K562 (cell line): ENCODE measurements at regions not wholly inside any gene's neighbourhood (a gene's known extent, or its start where the extent isn't known, plus 50 kb on each side); places are given as distances from the start of the nearest gene placed in this dataset.

Source experiments
- ATAC-seq: fragments of 200-7000 bp; cut with Tn5 transposase; 3 replicates; pipeline ENCODE4 v1.9.1; 2020; ENCODE audit warnings: moderate library complexity
- BruUV-seq: library from RNA; stranded (reverse); fragments of 400-500 nt; replicated peaks from 2 replicates; lab custom pipeline; 2021; lab: Mats Ljungman, UMichigan
- CTCF ChIA-PET: fragments of 300-600 bp; formaldehyde crosslinking; extraction: SDS; loops from one replicate; lab custom pipeline; 2021; ENCODE audit warnings: low intra/inter-chr PET ratio; lab: Yijun Ruan, JAX
- POLR2A ChIA-PET: fragments of 300-600, 350-650 bp; sonication (Branson Sonifier 250); formaldehyde crosslinking; extraction: SDS; loops from one replicate; lab custom pipeline; 2021; ENCODE audit warnings: antibody characterized with exemption, inconsistent platforms; lab: Yijun Ruan, JAX
- DNase-seq, 4 experiments: peaks; one replicate each; pipeline versions ENCODE4 v3.0.0 to v3.0.0-alpha.2; 2011 to 2018; ENCODE audit warnings: low spot score in 3 of 4, mixed read lengths in 3 of 4; ENCODE audit errors: extremely low read depth in 1 of 4
- FAIRE-seq: peaks from 2 replicates; lab custom pipeline; 2011; peaks lifted over from hg19 to GRCh38; lab: Jason Lieb, UNC
- H2AFZ ChIP-seq: 2 replicates; pipeline ENCODE4 v1.6.0; 2011; ENCODE audit warnings: low read depth, low read length, control low read depth, inconsistent platforms
- H3K27ac ChIP-seq: fragments of 200-600 bp; 3 replicates; pipeline ENCODE4 v1.8.0; 2011; ENCODE audit warnings: low read depth, mild to moderate bottlenecking, control low read depth, inconsistent platforms, low read length, moderate library complexity, mixed read lengths; ENCODE audit errors: extremely low read depth
- H3K27me3 ChIP-seq, 2 experiments: fragments of 300-600 bp in 1 of 2; 2 replicates in 1 of 2; 3 replicates in 1 of 2; pipeline versions ENCODE4 v1.6.0 to v1.8.0; 2011; ENCODE audit warnings: inconsistent platforms in 2 of 2, low read length in 2 of 2, mild to moderate bottlenecking in 1 of 2, mixed read lengths in 1 of 2, moderate library complexity in 1 of 2; ENCODE audit not compliant: control insufficient read depth in 2 of 2, insufficient read depth in 2 of 2
- H3K36me3 ChIP-seq: fragments of 300-600 bp; 3 replicates; pipeline ENCODE4 v1.8.0; 2011; ENCODE audit warnings: mild to moderate bottlenecking, low read length, inconsistent platforms; ENCODE audit not compliant: control insufficient read depth, insufficient read depth
- H3K4me1 ChIP-seq, 2 experiments: fragments of 200-600 bp in 1 of 2; replicated peaks in 1 of 2; 2 replicates in 1 of 2; 3 replicates in 1 of 2; pipeline versions ENCODE4 v1.5.1 to v1.8.0; 2011; ENCODE audit warnings: inconsistent platforms in 2 of 2, low read length in 2 of 2, mild to moderate bottlenecking in 1 of 2, mixed read lengths in 1 of 2, moderate library complexity in 1 of 2; ENCODE audit not compliant: control insufficient read depth in 2 of 2, insufficient read depth in 2 of 2
- H3K4me2 ChIP-seq: 2 replicates; pipeline ENCODE4 v1.6.1; 2011; ENCODE audit warnings: low read length, control low read depth, inconsistent platforms, mixed read lengths; ENCODE audit not compliant: insufficient read depth
- H3K4me3 ChIP-seq: fragments of 200-600 bp; sonication (generic), shearing (Covaris generic); 2 replicates; pipeline ENCODE4 v1.5.1; 2016; ENCODE audit warnings: control low read depth, inconsistent platforms
- H3K79me2 ChIP-seq: fragments of 200-600 bp; 3 replicates; pipeline ENCODE4 v1.8.0; 2011; ENCODE audit warnings: low read length, inconsistent platforms; ENCODE audit not compliant: control insufficient read depth, insufficient read depth
- H3K9ac ChIP-seq, 2 experiments: 2 replicates each; pipeline versions ENCODE4 v1.6.0 to v1.6.1; 2011; ENCODE audit warnings: low read depth in 2 of 2, low read length in 2 of 2, control low read depth in 1 of 2, inconsistent platforms in 1 of 2, mild to moderate bottlenecking in 1 of 2, mixed read lengths in 1 of 2; ENCODE audit not compliant: insufficient read depth in 1 of 2
- H3K9me1 ChIP-seq: one replicate; pipeline ENCODE4 v1.6.0; 2011; ENCODE audit warnings: inconsistent platforms, mild to moderate bottlenecking, low read length, moderate library complexity; ENCODE audit not compliant: control insufficient read depth, insufficient read depth
- H3K9me3 ChIP-seq: replicated peaks from 2 replicates; pipeline ENCODE4 v1.5.1; 2011; ENCODE audit warnings: low read depth, low read length, inconsistent platforms; ENCODE audit not compliant: control insufficient read depth, insufficient read depth
- H4K20me1 ChIP-seq: replicated peaks from 2 replicates; pipeline ENCODE4 v1.6.1; 2011; ENCODE audit warnings: low read length, inconsistent platforms, mixed read lengths; ENCODE audit not compliant: control insufficient read depth, insufficient read depth
- ATF6 ChIP-seq: sonication (generic); formaldehyde crosslinking; IDR thresholded peaks from 2 replicates; pipeline ENCODE4 v1.4.0; 2020; ENCODE audit warnings: mild to moderate bottlenecking, missing genetic modification reagents
- ELF1 ChIP-seq: fragments of 200-800 bp; sonication (Bioruptor generic); IDR thresholded peaks from 2 replicates; pipeline ENCODE4 v1.6.1; 2016; ENCODE audit warnings: missing genetic modification characterization, missing compliant biosample characterization
- ESRRA ChIP-seq: fragments of 450-650 bp; IDR thresholded peaks from 2 replicates; pipeline ENCODE4 v1.6.1; 2014; ENCODE audit warnings: low read depth, mild to moderate bottlenecking, moderate library complexity, borderline replicate concordance
- FUS ChIP-seq: fragments of 200-400 bp; formaldehyde crosslinking; optimal IDR thresholded peaks from 2 replicates; pipeline ENCODE3; 2017; ENCODE audit warnings: low read depth, low read length
- HDAC3 ChIP-seq: fragments of 450-650 bp; IDR thresholded peaks from 2 replicates; pipeline ENCODE4 v1.6.1; 2018; ENCODE audit warnings: borderline replicate concordance, mild to moderate bottlenecking, moderate library complexity; ENCODE audit not compliant: partially characterized antibody
- NR2C1 ChIP-seq, 2 experiments: fragments of 450-650 bp; IDR thresholded peaks; 2 replicates each; pipeline ENCODE4 v1.6.1; 2017; ENCODE audit warnings: mild to moderate bottlenecking in 2 of 2, antibody characterized with exemption in 1 of 2, inconsistent platforms in 1 of 2, missing compliant biosample characterization in 1 of 2, missing genetic modification characterization in 1 of 2
- NR3C1 ChIP-seq: sonication (generic); formaldehyde crosslinking; IDR thresholded peaks from 2 replicates; pipeline ENCODE4 v1.8.1; 2022; ENCODE audit warnings: missing genetic modification reagents
- POLR3A ChIP-seq: IDR thresholded peaks from 2 replicates; pipeline ENCODE4 v1.6.1; 2011; ENCODE audit warnings: borderline replicate concordance, mild to moderate bottlenecking, moderate library complexity; ENCODE audit not compliant: insufficient read length, insufficient read depth; ENCODE audit errors: extremely low read depth
- SLC30A9 ChIP-seq: fragments of 250-450 bp; sonication (Bioruptor Pico); IDR thresholded peaks from 2 replicates; pipeline ENCODE4 v1.8.0; 2022; ENCODE audit warnings: mild to moderate bottlenecking, moderate library complexity
- ZNF408 ChIP-seq: fragments of 250-450 bp; sonication (Bioruptor Pico); IDR thresholded peaks from 2 replicates; pipeline ENCODE4 v1.4.0; 2020; ENCODE audit warnings: low read depth, mild to moderate bottlenecking, moderate library complexity
- WGBS: fragments of 100-300 bp; shearing (Covaris generic); methylation state at CpG from one replicate; pipeline ENCODE4 v1.1.6; 2016; ENCODE audit warnings: low coverage, mixed read lengths; ENCODE audit not compliant: insufficient coverage; ENCODE audit errors: missing lambda C conversion rate; 5-methylcytosine and 5-hydroxymethylcytosine counted together
- in situ Hi-C: fragments of 300-500 bp; cut with MboI; formaldehyde crosslinking; loops from 4 replicates; pipeline ENCODE4 v1.15.0; 2018; ENCODE audit warnings: inconsistent platforms, mixed read lengths
- intact Hi-C: fragments of 100-400 bp; cut with micrococcal nuclease; formaldehyde crosslinking; loops from 2 replicates; pipeline ENCODE4 v1.14.2; 2022
- TF ChIP-seq, protein P1 (sequence below): sonication (generic); formaldehyde crosslinking; IDR thresholded peaks from 2 replicates; pipeline ENCODE4 v1.8.0; 2022; ENCODE audit warnings: mild to moderate bottlenecking, missing genetic modification reagents

DNA sequence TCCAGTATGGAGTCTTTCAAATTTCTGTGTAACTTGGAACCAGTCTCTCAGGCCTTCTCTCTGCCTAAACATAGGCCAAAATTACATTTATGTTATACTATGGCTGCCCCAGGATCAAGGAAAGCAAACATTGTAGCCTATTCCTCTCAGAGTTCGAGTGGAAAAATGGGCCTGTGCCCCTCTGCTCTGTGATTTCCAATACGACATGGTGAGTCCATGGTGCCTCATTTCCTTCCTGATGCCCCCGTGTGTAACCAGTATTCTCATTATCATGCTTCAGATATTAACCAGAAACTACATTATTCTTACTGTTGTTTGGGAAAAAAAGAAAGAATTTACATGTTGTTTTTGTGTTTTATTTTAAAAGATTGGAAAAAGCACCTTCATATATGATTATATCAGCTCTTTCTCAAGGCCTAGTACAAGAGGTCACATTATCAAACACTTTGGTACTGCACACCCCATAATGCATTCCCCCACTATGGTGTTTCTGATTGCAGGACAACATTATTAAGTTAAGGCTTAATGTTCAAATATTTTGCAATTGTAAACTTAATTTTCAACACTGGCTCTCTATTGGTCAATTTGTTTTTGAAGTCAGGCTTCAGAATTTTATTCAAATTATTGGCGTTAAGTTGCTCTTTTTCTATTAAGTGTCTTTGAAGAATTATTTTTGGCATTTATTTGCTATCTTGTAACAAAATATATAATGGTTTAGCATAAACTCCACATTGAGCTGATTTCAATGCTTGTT is 151.8 kb upstream of the SLC27A6 start:
- Histone ChIP-seq H3K27ac (no peak overlapping the region), H4K20me1 (no peaks in the 10 kb centered on the region), H3K79me2 (no peaks in the 10 kb centered on the region), H3K9me1 (no peaks in the 10 kb centered on the region), H3K4me1 (no peaks in the 10 kb centered on the region), H3K4me2 (no peak overlapping the region), H3K9me3 (no peaks in the 10 kb centered on the region), H3K27me3 (no peaks in the 10 kb centered on the region), H3K4me3 (no peak overlapping the region), H2AFZ (no peak overlapping the region), H3K9ac (no peak overlapping the region), H3K36me3 (no peaks in the 10 kb centered on the region)
- ATAC-seq (no peak), FAIRE-seq (no peak), DNase-seq (no peak)
- BruUV-seq: no TSS peak
- POLR2A ChIA-PET: no interaction called here
- TF ChIP-seq POLR3A: no peak
- TF ChIP-seq ZNF408 (CRISPR knock-in tag): no peak
- TF ChIP-seq ESRRA: no peak
- TF ChIP-seq, protein P1, sequence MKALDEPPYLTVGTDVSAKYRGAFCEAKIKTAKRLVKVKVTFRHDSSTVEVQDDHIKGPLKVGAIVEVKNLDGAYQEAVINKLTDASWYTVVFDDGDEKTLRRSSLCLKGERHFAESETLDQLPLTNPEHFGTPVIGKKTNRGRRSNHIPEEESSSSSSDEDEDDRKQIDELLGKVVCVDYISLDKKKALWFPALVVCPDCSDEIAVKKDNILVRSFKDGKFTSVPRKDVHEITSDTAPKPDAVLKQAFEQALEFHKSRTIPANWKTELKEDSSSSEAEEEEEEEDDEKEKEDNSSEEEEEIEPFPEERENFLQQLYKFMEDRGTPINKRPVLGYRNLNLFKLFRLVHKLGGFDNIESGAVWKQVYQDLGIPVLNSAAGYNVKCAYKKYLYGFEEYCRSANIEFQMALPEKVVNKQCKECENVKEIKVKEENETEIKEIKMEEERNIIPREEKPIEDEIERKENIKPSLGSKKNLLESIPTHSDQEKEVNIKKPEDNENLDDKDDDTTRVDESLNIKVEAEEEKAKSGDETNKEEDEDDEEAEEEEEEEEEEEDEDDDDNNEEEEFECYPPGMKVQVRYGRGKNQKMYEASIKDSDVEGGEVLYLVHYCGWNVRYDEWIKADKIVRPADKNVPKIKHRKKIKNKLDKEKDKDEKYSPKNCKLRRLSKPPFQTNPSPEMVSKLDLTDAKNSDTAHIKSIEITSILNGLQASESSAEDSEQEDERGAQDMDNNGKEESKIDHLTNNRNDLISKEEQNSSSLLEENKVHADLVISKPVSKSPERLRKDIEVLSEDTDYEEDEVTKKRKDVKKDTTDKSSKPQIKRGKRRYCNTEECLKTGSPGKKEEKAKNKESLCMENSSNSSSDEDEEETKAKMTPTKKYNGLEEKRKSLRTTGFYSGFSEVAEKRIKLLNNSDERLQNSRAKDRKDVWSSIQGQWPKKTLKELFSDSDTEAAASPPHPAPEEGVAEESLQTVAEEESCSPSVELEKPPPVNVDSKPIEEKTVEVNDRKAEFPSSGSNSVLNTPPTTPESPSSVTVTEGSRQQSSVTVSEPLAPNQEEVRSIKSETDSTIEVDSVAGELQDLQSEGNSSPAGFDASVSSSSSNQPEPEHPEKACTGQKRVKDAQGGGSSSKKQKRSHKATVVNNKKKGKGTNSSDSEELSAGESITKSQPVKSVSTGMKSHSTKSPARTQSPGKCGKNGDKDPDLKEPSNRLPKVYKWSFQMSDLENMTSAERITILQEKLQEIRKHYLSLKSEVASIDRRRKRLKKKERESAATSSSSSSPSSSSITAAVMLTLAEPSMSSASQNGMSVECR (CRISPR knock-in tag): no peak
- no peak for TF ChIP-seq NR2C1 (IDR thresholded peaks at IDR 0.05)
- TF ChIP-seq NR2C1 (tag; IDR thresholded peaks at IDR 0.05): no peak
- no peak for TF ChIP-seq ATF6 (CRISPR knock-in tag)
- TF ChIP-seq FUS: no peak
- TF ChIP-seq NR3C1: no peak
- TF ChIP-seq HDAC3: no peak
- TF ChIP-seq ELF1 (tag): no peak
- no peak for TF ChIP-seq SLC30A9 (CRISPR knock-in tag)
- WGBS: 2% methylated on average over 4 of the region's 4 CpGs
- in situ Hi-C loops (no loop called here), intact Hi-C loops (no loop called here)
- CTCF ChIA-PET: no interaction called here
